ENCODE measurements at regions not wholly inside any gene's neighbourhood (a gene's known extent, or its start where the extent isn't known, plus 50 kb on each side); places are given as distances from the start of the nearest gene placed in this dataset.

- DNase-seq: no peak
Measured at GRCh38 chr11:23976426-23976825, 520.4 kb upstream of the LUZP2 start.

- no peak for DNase-seq
Measured at GRCh38 chr11:23976841-23977271, 520.0 kb upstream of the LUZP2 start.

- no peak for DNase-seq
Measured at GRCh38 chr11:23988381-23989006, 508.4 kb upstream of the LUZP2 start.

- no peak for DNase-seq
Measured at GRCh38 chr11:23990346-23991164, 506.3 kb upstream of the LUZP2 start.

- no peak for DNase-seq
Measured at GRCh38 chr11:23991165-23991539, 505.7 kb upstream of the LUZP2 start.

- no peak for DNase-seq
Measured at GRCh38 chr11:23995891-23996290, 501.0 kb upstream of the LUZP2 start.

GRCh38 chr11:23997356-23997755 is 499.5 kb upstream of the LUZP2 start:
- no peak for DNase-seq

GRCh38 chr11:24005202-24005876 is 491.5 kb upstream of the LUZP2 start:
- DNase-seq: no peak

- no peak for DNase-seq
Measured at GRCh38 chr11:24043842-24044241, 453.0 kb upstream of the LUZP2 start.

GRCh38 chr11:24046731-24047130 is 450.1 kb upstream of the LUZP2 start:
- DNase-seq: no peak

- no peak for DNase-seq
Measured at GRCh38 chr11:24056051-24056450, 440.8 kb upstream of the LUZP2 start.

GRCh38 chr11:24060125-24060524 is 436.7 kb upstream of the LUZP2 start:
- DNase-seq: no peak

GRCh38 chr11:24064309-24064903 is 432.4 kb upstream of the LUZP2 start:
- no peak for DNase-seq

GRCh38 chr11:24068197-24068596 is 428.7 kb upstream of the LUZP2 start:
- DNase-seq: no peak

- no peak for DNase-seq
Measured at GRCh38 chr11:24070435-24070834, 426.4 kb upstream of the LUZP2 start.

- no peak for DNase-seq
Measured at GRCh38 chr11:24078018-24078417, 418.8 kb upstream of the LUZP2 start.

- no peak for DNase-seq
Measured at GRCh38 chr11:24082241-24082640, 414.6 kb upstream of the LUZP2 start.

- DNase-seq: no peak
Measured at GRCh38 chr11:24082860-24083259, 414.0 kb upstream of the LUZP2 start.

- DNase-seq: no peak
Measured at GRCh38 chr11:24084956-24085355, 411.9 kb upstream of the LUZP2 start.

- DNase-seq: no peak
Measured at GRCh38 chr11:24086921-24087320, 409.9 kb upstream of the LUZP2 start.

GRCh38 chr11:24091594-24091993 is 405.3 kb upstream of the LUZP2 start:
- DNase-seq: no peak

- DNase-seq: no peak
Measured at GRCh38 chr11:24093375-24093774, 403.5 kb upstream of the LUZP2 start.

GRCh38 chr11:24108609-24109008 is 388.2 kb upstream of the LUZP2 start:
- no peak for DNase-seq

- no peak for DNase-seq
Measured at GRCh38 chr11:24122291-24122690, 374.6 kb upstream of the LUZP2 start.
